Endothelial cell of umbilical vein (primary cell): ENCODE measurements at regions not wholly inside any gene's neighbourhood (a gene's known extent, or its start where the extent isn't known, plus 50 kb on each side); places are given as distances from the start of the nearest gene placed in this dataset.

Experiments
- FOS ChIP-seq: IDR thresholded peaks from 2 replicates; pipeline ENCODE4 v1.6.1; 2011; ENCODE audit warnings: mild to moderate bottlenecking, low read length, moderate library complexity, borderline replicate concordance; ENCODE audit not compliant: insufficient read depth
- TF ChIP-seq, protein P1 (sequence below): IDR thresholded peaks from 2 replicates; pipeline ENCODE4 v1.6.1; 2011; ENCODE audit not compliant: insufficient read depth, insufficient read length

DNA sequence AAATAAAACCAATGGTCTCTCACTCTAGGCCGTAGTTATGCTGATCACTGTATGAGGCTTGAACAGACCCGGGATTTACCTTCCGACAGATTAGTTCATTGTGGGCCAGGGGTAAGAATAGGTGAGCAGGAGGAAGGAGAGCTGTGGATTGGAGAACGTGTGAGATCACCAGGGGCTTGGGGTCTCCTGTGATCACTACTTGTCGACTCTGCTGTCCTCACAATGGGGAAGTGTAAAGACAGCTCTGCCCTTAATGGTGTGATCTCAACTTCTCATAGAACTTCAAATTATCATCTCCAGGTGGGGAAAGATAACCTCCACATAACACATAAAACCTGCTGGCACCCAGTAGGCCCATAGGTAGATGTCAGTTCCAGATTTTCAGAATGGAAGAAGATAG is 56.2 kb upstream of the RPS6KA3 start:
- TF ChIP-seq, protein P1, sequence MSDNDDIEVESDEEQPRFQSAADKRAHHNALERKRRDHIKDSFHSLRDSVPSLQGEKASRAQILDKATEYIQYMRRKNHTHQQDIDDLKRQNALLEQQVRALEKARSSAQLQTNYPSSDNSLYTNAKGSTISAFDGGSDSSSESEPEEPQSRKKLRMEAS: no peak
- no peak for TF ChIP-seq FOS
